Bone marrow (tissue), 2 donors: ENCODE measurements at regions not wholly inside any gene's neighbourhood (a gene's known extent, or its start where the extent isn't known, plus 50 kb on each side); places are given as distances from the start of the nearest gene placed in this dataset.

Experiments used
- DNase-seq, 2 donors: peaks; one replicate each; lab custom pipeline; 2025; lab: John Stamatoyannopoulos, UW

DNA sequence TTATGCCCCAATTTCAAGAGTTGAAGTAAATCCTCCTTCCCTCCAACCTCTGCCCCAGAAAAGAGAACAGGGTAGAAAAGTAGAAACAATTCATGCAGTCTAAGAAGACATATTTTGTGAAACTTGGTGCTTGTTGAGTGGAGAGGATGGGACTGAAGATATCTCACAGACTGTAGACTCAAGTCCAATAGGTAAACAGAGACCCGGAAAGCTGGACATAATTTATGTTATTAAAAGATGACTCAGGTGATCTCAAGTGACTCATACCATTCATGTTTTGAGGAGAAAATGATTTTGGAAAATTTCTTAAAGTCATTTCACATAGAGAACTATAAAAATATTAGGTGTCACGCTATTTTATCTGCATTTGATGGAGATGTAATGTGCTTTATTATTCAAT, 203.1 kb upstream of the SOX9 start:
- no peak for DNase-seq

DNA sequence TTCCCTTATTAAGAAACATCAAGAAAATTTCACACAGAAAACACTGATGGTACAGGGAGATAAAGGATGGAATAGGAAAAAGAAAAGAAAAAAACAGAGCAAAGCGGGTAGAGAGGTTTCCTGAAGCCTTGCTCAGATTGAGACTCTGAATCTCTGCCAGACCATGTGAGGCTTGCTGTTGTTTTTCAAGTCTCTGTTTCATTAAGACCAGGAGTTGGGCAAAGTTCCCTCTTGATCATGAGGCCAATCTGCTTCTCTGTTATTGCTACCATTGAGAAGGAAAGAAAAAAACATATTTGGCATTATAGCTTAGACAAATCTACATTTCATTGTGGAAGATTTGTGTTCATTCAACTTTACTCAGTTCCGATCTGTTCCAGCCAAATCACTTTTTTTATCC, 201.6 kb upstream of the SOX9 start:
- DNase-seq, result no peak

DNA sequence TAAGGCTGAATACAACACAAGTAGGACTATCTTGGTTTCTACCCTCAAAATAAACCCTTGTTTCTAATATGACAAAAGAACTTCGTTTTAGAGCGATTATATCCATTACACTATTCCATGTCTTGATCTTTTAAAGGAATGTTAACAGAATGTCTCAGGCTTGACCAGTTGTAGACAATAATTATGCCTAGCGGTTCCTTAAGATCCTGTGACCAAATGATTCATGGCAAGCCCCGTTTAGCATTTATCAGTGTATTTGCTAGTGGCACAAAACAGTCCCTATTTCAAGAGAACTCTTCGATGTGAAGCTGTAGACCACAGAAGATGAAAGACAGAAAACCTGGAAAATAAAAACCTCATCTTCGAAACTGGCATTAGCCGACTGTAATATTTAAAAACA, 200.9 kb upstream of the SOX9 start:
- DNase-seq, result no peak

DNA sequence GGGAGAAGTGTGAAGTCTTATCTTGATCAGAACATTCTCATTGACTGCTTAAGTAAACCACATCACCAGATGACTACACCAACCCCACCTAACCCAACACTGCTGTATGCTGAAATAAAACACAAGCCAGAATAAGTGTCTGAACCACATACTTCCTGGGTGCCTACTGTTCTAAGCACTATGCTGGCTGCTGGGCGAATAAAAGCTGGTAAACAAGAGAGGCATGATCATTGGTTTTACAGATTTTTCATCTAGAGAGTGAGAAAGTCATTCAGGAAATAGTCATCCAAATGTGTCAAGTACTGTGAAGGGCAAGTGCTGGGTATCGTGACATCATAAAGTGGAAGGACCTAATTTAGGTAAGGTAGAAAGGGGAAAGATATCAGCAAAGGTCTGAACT, 199.0 kb upstream of the SOX9 start:
- DNase-seq, result no peak

DNA sequence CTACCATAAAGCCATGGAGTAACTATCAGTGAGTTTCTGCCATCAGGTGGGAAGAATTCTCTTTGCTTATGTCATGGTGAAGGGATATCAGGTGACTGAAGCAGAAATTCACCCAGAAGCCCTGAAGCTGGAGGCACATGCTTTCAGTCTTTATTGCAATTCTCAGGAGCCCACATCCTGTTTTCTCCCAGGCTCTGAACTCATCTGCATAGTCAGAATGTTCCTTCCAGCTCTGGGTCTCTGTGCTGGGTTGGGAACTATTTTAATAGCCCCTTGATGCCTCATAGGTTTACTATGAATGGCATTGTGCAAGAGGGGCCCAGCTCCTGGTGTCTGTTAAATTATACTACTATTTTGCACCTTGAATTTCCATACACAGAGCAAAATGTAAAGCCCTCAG, 198.4 kb upstream of the SOX9 start:
- no peak for DNase-seq

DNA sequence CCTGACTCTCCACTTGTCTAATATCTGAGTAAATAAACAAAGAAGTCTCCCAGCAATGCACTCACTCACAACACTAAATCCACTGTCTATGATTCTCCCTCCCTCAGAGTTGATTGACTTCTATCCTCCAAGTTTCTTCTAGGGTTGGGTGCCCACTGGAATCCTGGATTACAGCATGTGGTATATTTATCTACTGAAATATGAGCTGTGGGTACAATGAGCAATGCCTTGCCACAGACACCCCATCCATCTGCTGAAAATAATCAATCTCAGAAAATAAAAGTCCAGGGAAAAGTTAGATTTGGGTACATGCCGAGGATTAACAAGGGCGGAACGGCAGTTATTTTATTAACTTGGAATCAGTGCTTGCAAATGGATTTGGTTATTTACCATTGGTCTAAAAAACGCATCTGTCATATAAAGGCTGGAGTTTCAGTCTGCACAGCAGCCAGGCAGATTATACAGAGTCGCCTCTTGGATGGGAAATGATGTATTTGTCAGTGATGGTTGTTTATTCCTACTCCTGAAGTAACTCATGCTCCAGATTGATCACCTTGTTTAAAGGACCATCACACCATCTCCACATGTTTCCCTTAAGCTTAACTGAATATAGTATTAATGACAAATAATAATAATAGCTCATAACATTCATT, 193.9 kb upstream of the SOX9 start:
- DNase-seq, result no peak

DNA sequence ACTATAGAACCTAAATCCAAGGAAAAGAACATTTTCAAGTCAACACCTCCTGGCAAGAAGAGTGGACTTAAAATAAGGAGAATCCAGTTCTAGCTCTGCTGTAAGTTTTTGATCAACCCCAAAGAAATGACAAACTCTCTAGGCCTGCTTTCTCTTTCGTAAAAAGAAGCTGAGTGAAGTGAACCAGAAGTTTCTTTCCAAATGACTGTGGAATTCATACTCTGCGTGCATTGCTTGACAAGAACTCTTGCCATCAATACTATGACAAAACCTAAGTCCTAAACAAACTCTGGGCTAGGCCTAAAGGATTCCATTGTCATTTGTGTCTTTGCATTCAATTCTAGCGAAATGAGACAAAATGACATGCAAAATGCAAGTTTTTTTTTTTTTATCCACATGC, 187.5 kb upstream of the SOX9 start:
- no peak for DNase-seq

DNA sequence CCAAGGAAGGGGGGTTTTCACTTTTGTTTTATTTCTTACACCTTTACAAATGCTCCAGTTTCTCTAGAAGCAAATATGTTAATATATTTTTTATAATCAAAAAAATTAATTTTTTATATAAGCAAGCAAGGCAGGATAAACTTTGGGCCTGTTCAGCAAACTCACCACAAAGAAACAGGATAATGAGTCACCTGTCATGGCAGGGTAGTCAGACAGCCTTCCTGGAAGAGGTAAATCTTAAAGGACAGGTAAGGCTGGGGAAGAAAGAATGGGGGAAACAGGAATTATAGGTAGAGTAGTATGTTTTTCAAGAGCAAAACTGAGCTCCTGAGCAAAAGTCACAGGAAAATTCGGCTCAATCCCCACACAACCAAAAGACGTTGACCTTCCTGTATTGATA, 186.3 kb upstream of the SOX9 start:
- DNase-seq, result no peak

DNA sequence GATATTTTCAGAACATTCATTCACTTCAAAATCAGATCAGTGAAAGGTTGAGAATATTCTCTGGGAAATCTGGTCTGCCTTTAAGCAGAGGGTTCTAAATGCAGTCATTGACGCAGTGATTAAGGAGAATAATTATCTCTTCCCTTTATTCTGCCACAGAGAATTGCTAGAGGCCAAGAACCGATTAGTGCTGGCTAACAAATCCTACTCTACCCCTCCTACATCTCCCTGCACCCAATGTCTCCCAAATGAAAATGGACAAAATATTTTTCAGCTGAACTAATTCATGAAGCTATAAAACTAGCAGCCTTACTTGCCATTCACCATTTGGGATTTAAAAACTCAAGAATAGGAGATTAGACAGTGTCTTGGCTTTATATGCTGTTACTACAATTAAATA, 185.5 kb upstream of the SOX9 start:
- no peak for DNase-seq

DNA sequence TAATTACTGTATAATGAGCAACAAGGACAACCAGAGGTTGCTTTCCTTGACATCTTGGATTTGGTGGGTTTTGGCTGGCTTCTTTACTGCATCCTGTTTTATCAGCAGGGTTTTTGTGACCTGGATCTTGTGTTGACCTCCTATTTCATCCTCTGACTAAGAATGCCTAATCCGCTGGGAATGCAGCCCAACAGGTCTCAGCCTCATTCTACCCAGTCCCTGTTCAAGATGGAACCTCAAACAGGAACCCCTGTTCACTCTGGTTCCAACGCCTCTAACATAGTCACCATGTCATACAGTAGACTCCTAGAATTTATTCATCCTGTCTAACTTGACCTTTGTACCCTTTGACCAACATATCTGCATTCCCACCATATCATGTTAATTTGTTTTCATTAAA, 183.8 kb upstream of the SOX9 start:
- DNase-seq, result no peak

DNA sequence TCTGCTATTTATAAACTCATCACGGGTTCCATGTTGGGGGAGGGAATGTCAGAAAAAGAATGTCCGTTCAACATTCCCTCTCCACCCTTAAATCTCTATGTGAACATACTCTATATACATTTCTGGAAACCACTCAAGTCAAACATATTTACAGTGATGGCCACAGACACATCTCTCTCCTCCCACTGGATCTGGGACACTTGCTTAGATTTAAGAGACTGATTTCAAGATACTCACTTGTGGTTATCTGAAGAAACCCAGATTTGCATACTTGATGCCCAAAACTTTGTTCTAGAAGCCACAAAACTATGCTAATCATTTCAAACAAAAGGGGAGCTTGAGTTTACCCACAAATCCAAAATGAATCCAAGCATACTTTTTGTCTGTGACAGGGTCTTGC, 182.9 kb upstream of the SOX9 start:
- no peak for DNase-seq

DNA sequence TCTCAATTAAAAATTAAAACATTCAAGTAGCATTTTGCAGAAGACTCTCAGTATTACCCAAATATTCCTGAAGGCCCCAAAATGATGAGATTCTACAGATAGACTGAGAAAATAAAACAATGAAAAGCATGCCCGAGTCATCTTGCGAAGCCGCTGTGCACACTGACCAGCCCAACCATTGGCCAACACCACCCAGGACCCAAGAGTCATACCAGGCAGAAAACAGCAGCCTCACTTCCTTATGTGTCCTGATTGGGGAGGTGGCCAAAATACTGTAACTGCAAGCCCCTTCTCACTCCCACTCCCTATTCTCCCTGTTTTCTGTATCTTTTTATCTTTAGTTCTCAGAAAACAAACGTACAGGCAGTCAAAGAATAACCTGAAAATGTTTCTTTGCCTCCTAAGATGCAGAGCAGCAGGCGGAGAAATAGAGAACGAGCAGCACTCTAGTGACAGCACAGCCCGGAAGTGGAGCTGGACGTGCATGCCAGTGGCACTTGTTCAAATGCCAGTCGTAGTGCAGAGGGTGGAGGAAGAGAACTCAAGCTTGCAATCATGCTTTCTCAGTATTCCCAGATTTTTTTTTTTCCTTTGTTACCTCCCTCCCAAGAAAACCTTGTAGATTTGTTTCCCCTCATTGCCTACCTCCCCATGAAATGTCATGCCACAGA, 182.3 kb upstream of the SOX9 start:
- DNase-seq, result no peak

DNA sequence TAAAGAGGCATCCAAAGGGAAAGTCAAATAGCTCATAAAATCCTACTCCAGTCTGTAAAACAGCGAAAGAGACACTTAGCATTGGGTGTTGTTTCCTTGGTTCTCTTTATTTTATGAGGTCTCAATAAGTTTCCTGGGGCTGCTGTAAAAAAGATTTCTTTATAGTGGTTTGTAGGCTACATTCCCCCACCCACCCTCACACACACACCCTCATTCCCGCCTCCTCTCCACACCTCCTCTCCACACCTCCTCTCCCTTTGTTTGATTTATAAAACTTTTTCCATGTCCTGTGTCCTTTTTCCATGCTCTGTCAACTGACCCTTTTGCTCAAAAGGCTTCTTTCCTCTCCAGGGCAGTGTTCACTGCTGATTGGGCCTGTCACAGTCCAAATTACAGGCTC, 178.9 kb upstream of the SOX9 start:
- no peak for DNase-seq

DNA sequence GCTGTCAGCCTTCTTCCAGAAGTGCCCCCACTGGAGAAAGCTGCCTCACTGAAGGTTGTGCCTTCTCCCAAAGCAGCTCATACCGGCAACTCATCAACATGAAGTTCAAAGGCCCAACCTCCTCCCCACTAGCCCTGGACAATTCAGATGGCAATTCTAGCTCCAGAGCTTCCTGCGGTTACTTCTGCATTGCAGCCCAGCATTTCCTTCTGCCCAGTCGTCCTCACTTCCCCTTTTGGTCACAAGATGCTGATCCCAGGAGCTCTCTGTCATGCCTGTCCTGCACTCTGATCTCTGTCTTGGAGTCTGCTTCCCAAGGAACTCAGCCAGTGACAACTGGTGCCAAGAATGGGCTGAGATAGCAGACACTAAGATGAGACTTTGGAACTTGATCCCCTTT, 178.2 kb upstream of the SOX9 start:
- no peak for DNase-seq

DNA sequence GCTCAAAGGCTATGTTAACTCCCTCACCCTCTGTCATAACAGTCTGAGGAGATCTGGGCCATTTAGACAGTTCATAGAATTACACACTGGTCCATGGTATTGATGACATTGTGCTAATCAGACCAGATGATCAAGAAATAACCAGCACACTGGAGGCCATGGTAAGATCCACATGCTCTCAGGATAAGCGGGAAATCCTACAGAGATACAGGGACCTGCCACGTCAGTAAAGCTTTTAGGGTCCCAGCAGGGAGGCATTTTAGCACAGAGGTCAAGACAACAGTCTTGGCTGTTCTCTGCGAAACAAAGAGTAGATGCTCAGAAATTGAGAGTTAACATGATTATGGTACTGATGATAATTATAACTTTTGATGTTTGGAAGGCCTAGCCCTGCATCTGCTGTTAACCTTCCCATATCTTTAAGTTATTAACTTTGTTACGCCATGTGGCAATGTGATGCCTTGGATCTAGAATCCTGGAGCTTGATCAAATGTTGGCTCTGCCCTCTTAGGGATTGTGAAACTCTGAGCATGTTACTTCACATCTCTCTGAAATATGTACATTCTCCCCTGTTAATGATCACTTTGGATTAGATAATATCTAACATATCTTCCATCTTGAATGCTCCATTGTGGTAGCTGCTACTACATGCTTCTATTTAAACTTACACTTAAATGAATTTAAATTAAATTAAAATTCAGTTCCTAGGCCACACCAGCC, 172.0 kb upstream of the SOX9 start:
- DNase-seq, result no peak

DNA sequence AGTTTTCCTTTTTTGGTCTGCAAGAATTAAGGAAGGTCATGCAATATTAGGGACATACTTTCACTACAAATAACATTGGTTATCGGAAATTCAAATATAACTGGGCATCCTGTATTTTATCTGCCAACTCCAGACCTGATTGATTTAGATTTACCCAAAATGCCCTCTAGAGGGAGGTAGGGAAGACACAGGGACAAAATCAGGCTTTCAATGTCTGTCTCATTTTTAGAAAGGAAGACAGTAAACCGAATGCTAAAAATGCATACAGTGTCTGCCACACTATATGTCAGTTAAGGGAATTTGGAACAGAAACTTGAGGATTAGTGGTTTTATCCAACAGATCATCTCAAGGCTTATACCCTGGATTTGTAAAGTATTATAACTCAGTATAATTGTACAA, 161.7 kb upstream of the SOX9 start:
- DNase-seq, result no peak

DNA sequence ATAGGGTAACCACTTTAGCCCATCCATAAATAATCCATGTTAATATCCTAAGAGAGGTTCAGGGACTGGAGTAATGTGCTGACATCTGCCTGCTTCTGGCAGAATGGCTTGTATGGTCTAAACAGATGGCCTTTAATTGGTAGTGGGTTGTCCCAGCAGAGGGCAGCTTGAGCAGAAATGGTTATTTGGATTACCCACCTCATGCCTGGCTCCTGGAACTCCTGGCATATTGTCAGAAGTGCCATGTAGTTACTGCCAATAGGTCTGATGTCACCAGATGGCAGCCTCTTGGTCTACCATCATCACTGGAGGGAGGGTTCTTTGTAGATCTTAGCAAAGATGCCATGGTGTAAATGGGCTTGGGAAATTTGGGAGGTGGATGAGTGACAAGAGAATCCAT, 157.5 kb upstream of the SOX9 start:
- no peak for DNase-seq

DNA sequence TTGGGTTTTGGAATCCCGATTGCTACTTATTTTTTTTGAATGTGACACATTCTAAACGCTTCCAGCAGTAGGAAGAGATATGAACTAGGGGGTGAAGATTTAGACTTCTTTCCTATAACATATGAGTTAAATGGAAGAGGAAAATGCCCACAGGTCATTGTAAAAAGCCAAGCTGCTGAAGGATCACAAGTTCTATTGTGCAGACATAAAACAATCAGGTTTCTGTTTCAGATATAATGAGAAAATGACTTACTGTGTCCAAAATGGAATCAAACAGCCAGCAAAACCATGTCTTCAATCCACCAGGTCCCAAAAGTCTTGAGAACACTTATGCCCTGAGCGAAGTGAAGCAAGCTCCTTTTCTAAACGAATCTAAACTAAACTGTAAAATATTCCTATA, 157.0 kb upstream of the SOX9 start:
- no peak for DNase-seq

DNA sequence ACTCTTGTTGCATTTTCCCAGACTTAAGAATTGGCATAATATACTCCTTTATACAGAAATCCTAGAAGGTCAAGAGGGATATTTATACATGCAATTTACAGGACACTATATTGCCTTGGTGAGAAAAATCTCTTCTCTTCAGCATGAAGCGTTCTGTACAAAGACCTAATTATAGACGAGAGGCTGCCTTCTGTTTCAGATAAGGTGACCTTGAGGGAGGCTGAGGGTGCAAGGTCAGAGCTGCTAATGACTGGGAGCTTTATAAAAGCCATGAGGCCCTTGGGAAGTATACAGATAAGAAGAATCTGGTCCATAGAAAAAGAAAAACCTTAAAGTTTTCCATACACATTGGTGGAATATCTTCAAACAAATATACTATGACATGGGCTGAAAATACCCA, 156.3 kb upstream of the SOX9 start:
- no peak for DNase-seq

DNA sequence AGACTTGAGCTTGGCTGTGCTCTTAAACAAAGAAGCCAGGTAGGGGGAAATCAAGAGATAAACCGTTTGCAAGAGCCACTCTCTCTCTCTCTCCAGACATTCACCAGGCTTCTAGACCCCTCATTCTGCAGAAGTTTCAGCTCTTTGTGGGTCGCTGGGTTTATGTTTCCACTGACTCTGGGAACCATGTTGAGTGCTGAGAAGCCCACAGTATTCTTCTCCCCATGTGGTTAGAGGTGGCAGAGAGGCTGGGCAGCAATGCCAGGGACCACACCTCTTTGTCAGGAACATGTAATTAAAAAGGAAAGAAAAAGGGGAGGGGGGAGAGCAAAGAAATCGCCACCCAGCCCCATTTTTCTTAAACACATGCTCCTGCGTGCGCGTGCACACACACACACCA, 154.8 kb upstream of the SOX9 start:
- no peak for DNase-seq

DNA sequence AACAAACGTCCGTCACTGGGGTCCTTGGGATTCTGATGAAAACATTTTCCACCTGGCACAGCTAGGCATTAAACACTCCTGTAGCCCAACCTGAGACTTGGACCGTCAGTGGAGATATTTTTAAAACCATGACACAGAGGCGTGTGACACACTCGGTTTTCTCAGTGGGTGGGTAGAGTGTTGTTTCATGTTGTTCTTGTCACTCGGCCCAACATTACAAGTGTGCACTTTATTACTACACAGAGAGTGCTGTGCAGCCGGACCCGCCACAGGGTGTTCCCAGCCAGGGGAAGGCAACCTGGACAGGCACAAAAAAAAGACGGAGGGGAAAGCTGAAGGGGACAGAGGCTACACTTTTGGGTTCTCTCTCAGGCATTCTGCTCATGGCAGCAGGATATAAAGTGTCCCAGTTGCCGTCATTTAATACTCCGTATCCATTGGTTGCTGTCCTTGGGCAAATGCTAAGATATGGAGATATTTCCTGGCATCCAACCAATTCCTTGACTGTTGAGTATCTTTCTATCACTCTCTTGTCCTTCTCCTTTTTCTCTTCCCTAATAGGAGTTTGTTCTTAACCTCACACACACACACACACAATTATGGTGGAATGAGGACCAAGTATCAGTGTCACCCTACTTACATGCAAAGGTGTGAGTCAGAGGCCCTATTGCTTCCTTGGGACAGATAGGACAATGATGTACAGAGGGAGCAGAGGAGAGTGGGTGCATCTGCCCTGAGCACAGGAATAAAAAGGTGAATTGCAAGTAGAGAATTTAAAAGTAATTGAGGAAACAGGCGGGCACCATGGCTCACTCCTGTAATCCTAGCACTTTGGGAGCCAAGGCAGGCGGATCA, 154.1 kb upstream of the SOX9 start:
- DNase-seq, result no peak

DNA sequence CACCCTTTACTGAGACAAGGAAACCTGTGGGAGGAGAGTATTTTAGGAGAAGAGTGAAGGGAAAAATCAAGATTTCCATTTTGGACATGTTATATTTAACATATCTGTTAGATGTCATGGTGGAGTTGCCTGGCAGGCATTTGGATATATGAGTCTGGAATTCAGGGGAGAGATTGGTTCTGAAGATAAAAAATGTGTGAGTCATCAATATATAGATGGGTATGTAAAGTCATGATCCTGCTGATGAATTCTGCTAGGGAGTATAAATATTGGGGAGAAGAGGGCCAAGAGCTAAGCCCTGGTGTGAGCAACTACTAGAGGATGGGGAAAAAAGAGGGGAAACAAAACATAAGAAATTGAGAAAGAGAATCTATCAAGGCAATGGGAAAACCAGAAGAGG, 151.3 kb upstream of the SOX9 start:
- no peak for DNase-seq

DNA sequence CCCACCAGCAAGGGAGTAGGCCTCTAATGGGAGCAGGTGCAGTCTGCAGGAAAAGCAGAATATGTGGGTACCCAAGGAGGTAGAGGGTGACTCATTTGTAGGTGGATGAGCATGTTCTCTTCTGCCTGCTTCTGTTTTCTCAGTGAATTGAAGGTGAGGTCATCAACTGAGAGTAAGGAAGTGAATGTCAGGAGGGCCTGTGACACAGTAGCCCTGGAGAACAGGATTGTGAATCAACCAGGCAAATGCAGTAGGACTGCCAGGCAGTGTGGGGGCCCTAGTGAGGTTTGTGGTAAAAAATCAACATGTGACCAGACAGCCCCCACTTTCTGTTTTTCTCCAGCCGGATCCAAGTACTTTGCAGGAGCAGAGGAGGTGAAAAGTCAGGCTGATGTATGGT, 150.5 kb upstream of the SOX9 start:
- DNase-seq, result no peak
